ENCODE measurements at regions not wholly inside any gene's neighbourhood (a gene's known extent, or its start where the extent isn't known, plus 50 kb on each side); places are given as distances from the start of the nearest gene placed in this dataset.

DNA sequence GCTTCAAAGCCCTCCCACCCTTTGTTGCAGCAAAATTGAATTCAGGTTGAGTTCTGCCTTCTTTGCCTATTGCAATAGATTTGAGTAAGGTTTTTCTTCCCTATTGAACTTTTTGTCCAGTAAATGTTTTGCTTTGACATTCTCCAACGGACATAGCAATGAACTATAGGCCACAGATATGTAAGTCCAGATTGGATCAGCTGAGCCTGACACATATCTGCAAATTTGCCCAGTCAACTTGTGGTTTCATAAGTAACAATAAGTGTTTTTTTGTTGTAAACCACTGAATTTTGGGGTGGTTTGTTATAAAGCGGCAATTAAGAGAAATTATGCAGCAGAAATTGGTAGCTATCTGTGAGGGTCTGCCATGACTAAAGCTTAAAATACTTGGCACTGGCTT, 332.1 kb upstream of the SORCS1 start:
- POLR2A ChIA-PET (ENCODE audit: unreplicated experiment), result no interaction called here
- no peaks in the 10 kb centered on the region for H3F3A ChIP-seq (ENCODE audit: low read length, unreplicated experiment)
- H3K9me3 ChIP-seq (ENCODE audit: low read length), result no peaks in the 10 kb centered on the region
- H3K9me2 ChIP-seq (replicated peaks; ENCODE audit: low read length), result no peaks in the 10 kb centered on the region
- H3K4me2 ChIP-seq (ENCODE audit: low read length), result no peak overlapping the region
- no peaks in the 10 kb centered on the region for H3K79me2 ChIP-seq (ENCODE audit: low read length)
- no peaks in the 10 kb centered on the region for H4K20me1 ChIP-seq (ENCODE audit: low read length)
- no peak overlapping the region for H3K9ac ChIP-seq (ENCODE audit: low read length)
- BruUV-seq (replicated peaks), result no TSS peak
- H3K27ac ChIP-seq (ENCODE audit: low read length), result no peak overlapping the region
- H3K36me3 ChIP-seq (ENCODE audit: low read depth, low read length), result no peaks in the 10 kb centered on the region
- ATAC-seq (no peak), DNase-seq (no peak)
- H3K27me3 ChIP-seq (ENCODE audit: low read length), result no peaks in the 10 kb centered on the region
- TF ChIP-seq EZH2phosphoT487 (IDR thresholded peaks at IDR 0.05; ENCODE audit: borderline replicate concordance, low read length) (no peak), EZH2 (IDR thresholded peaks at IDR 0.05; ENCODE audit: low read length, unreplicated experiment) (no peak)
- TF ChIP-seq, protein P1, sequence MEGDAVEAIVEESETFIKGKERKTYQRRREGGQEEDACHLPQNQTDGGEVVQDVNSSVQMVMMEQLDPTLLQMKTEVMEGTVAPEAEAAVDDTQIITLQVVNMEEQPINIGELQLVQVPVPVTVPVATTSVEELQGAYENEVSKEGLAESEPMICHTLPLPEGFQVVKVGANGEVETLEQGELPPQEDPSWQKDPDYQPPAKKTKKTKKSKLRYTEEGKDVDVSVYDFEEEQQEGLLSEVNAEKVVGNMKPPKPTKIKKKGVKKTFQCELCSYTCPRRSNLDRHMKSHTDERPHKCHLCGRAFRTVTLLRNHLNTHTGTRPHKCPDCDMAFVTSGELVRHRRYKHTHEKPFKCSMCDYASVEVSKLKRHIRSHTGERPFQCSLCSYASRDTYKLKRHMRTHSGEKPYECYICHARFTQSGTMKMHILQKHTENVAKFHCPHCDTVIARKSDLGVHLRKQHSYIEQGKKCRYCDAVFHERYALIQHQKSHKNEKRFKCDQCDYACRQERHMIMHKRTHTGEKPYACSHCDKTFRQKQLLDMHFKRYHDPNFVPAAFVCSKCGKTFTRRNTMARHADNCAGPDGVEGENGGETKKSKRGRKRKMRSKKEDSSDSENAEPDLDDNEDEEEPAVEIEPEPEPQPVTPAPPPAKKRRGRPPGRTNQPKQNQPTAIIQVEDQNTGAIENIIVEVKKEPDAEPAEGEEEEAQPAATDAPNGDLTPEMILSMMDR (conservative IDR thresholded peaks at IDR 0.05; ENCODE audit: low read depth, low read length), result no peak
- CTCF ChIA-PET, result no interaction called here
- no peak overlapping the region for H2AFZ ChIP-seq (ENCODE audit: low read length)
- H3K4me1 ChIP-seq (ENCODE audit: insufficient read depth, low read length), result no peaks in the 10 kb centered on the region; the same call in 1 of the 2 replicates
- H3K4me3 ChIP-seq (ENCODE audit: low read length), result no peak overlapping the region
- intact Hi-C loops (cut with micrococcal nuclease), result no loop called here

DNA sequence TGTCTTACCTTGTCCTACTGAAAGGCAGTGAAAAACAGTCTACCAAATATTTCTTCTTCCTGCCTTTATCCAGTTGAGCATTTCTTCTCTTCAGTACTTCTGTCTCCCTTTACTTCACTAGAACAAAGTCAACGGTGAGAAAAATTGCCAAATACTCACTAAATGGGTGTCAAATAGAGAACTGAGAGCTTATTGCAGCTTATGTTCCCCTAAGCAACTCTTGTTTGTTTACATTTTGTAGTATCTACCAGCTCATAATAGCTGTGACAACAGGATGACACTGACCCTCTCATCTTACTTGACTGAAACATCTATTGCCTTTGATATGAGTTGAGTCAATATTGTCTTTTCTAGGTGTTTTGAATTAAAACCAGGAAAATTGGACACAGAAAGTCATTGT, 327.9 kb upstream of the SORCS1 start:
- Histone ChIP-seq H3K36me3 (ENCODE audit: low read depth, low read length) (no peaks in the 10 kb centered on the region), H4K20me1 (ENCODE audit: low read length) (no peaks in the 10 kb centered on the region), H3K27me3 (ENCODE audit: low read length) (no peaks in the 10 kb centered on the region), H2AFZ (ENCODE audit: low read length) (no peak overlapping the region), H3K79me2 (ENCODE audit: low read length) (no peaks in the 10 kb centered on the region), H3K4me2 (ENCODE audit: low read length) (no peak overlapping the region), H3K9ac (ENCODE audit: low read length) (no peak overlapping the region), H3K27ac (ENCODE audit: low read length) (no peak overlapping the region), H3K4me1 (ENCODE audit: insufficient read depth, low read length) (no peaks in the 10 kb centered on the region), H3K4me3 (ENCODE audit: low read length) (no peak overlapping the region), H3K9me2 (replicated peaks; ENCODE audit: low read length) (no peaks in the 10 kb centered on the region), H3F3A (ENCODE audit: low read length, unreplicated experiment) (no peaks in the 10 kb centered on the region), H3K9me3 (ENCODE audit: low read length) (no peaks in the 10 kb centered on the region)
- intact Hi-C loops (cut with micrococcal nuclease), result no loop called here
- TF ChIP-seq, protein P1 (conservative IDR thresholded peaks at IDR 0.05; ENCODE audit: low read depth, low read length), result no peak
- no peak for TF ChIP-seq EZH2 (IDR thresholded peaks at IDR 0.05; ENCODE audit: low read length, unreplicated experiment)
- no peak for TF ChIP-seq EZH2phosphoT487 (IDR thresholded peaks at IDR 0.05; ENCODE audit: borderline replicate concordance, low read length)
- no TSS peak for BruUV-seq (replicated peaks)
- no peak for DNase-seq
- POLR2A ChIA-PET (ENCODE audit: unreplicated experiment), result interaction anchor here (0.7 kb wide), 1 partner anchor 65 kb away, joined by 6 read pairs; no protein-coding TSS in a partner anchor
- ATAC-seq, result no peak
- CTCF ChIA-PET, result no interaction called here

DNA sequence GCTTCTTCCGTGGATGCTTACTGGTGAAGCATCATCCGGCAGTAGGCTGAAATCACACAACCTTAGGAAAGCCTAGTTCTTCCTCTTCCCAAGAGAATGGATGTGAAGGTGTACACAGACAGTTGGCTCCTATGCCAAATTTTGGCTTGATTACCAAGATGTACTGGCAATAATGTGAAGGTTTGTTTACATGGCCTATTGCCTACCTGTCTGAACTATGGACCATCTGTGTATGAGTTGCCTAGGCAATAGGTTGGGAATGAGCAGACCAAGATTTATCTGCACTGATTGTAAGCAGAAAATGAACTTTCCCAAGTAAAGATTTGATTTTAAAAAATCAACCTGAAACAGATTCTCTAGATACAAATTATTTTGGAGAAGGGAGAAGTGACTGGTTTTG, 325.9 kb upstream of the SORCS1 start:
- Histone ChIP-seq H3K27ac (ENCODE audit: low read length) (no peak overlapping the region), H3K9ac (ENCODE audit: low read length) (no peak overlapping the region), H2AFZ (ENCODE audit: low read length) (no peak overlapping the region), H3K4me2 (ENCODE audit: low read length) (no peak overlapping the region), H3K9me3 (ENCODE audit: low read length) (no peaks in the 10 kb centered on the region), H3K4me1 (ENCODE audit: insufficient read depth, low read length) (no peaks in the 10 kb centered on the region), H3F3A (ENCODE audit: low read length, unreplicated experiment) (no peaks in the 10 kb centered on the region), H3K4me3 (ENCODE audit: low read length) (no peak overlapping the region), H4K20me1 (ENCODE audit: low read length) (no peaks in the 10 kb centered on the region), H3K36me3 (ENCODE audit: low read depth, low read length) (no peaks in the 10 kb centered on the region), H3K27me3 (ENCODE audit: low read length) (no peaks in the 10 kb centered on the region), H3K9me2 (replicated peaks; ENCODE audit: low read length) (no peaks in the 10 kb centered on the region), H3K79me2 (ENCODE audit: low read length) (no peaks in the 10 kb centered on the region)
- no TSS peak for BruUV-seq (replicated peaks)
- intact Hi-C loops (cut with micrococcal nuclease), result no loop called here
- TF ChIP-seq EZH2 (IDR thresholded peaks at IDR 0.05; ENCODE audit: low read length, unreplicated experiment) (no peak), EZH2phosphoT487 (IDR thresholded peaks at IDR 0.05; ENCODE audit: borderline replicate concordance, low read length) (no peak)
- TF ChIP-seq, protein P1 (conservative IDR thresholded peaks at IDR 0.05; ENCODE audit: low read depth, low read length), result no peak
- no peak for DNase-seq
- CTCF ChIA-PET, result no interaction called here
- POLR2A ChIA-PET (ENCODE audit: unreplicated experiment), result no interaction called here
- no peak for ATAC-seq
